Stimulated activated CD8-positive, alpha-beta memory T cell treated with anti-CD3 and anti-CD28 coated beads, Interleukin-2, amount 100 ng/mL, for 1 hour (primary cell): ENCODE measurements at regions not wholly inside any gene's neighbourhood (a gene's known extent, or its start where the extent isn't known, plus 50 kb on each side); places are given as distances from the start of the nearest gene placed in this dataset.

Experiments
- DNase-seq, 2 donors: peaks; one replicate each; pipeline ENCODE4 v3.0.0-alpha.2; 2020; ENCODE audit warnings: low read depth in 2 of 2

- DNase-seq: no peak
Measured at GRCh38 chr22:48800886-48801607, 1026.6 kb downstream of the BRD1 start.

- no peak for DNase-seq
Measured at GRCh38 chr22:48800036-48800885, 1027.4 kb downstream of the BRD1 start.

GRCh38 chr22:48799227-48799970 lies 1028.3 kb downstream of the BRD1 start:
- DNase-seq: no peak

GRCh38 chr22:48798281-48799226 lies 1029.1 kb downstream of the BRD1 start:
- no peak for DNase-seq

GRCh38 chr22:48797731-48798130 lies 1029.9 kb downstream of the BRD1 start:
- DNase-seq: no peak

- DNase-seq: no peak
Measured at GRCh38 chr22:48796310-48797015, 1031.2 kb downstream of the BRD1 start.

- DNase-seq: no peak
Measured at GRCh38 chr22:48795664-48796063, 1032.0 kb downstream of the BRD1 start.

- no peak for DNase-seq
Measured at GRCh38 chr22:48794906-48795305, 1032.8 kb downstream of the BRD1 start.

GRCh38 chr22:48793949-48794348 lies 1033.7 kb downstream of the BRD1 start:
- no peak for DNase-seq

- no peak for DNase-seq
Measured at GRCh38 chr22:48786679-48786996, 1041.0 kb downstream of the BRD1 start.

- DNase-seq: no peak
Measured at GRCh38 chr22:48785792-48786678, 1041.6 kb downstream of the BRD1 start.

GRCh38 chr22:48784701-48785503 lies 1042.8 kb downstream of the BRD1 start:
- no peak for DNase-seq

GRCh38 chr22:48783821-48784266 lies 1043.8 kb downstream of the BRD1 start:
- DNase-seq: no peak

GRCh38 chr22:48782811-48783511 lies 1044.7 kb downstream of the BRD1 start:
- no peak for DNase-seq

GRCh38 chr22:48782326-48782725 lies 1045.3 kb downstream of the BRD1 start:
- no peak for DNase-seq

GRCh38 chr22:48781868-48782267 lies 1045.8 kb downstream of the BRD1 start:
- DNase-seq: no peak

GRCh38 chr22:48781391-48781790 lies 1046.3 kb downstream of the BRD1 start:
- DNase-seq: no peak

- DNase-seq: no peak
Measured at GRCh38 chr22:48780597-48781277, 1046.9 kb downstream of the BRD1 start.
